ENCODE measurements at regions not wholly inside any gene's neighbourhood (a gene's known extent, or its start where the extent isn't known, plus 50 kb on each side); places are given as distances from the start of the nearest gene placed in this dataset.

DNA sequence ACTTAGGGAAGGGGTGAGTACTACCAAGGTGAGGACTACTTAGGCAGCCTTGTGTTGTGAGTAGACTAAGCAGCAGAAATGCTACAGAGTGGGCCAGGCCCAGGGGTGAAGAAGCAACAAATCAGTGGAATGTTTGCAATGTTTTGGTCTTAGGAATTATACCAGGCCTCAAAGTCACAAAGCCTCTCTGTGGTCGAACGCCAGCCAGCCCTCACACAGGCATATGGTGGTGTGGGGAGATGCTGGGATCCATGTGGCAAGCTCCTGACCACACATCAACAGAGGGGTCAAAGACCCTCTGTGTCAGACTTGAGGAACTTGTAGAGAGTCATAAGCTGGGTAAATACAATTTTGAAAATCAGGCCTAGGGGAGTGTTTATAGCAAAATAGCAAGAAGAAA is 153.8 kb upstream of the KLF3 start:
- TF ChIP-seq CTCF (IDR thresholded peaks at IDR 0.05; ENCODE audit: low read depth, low read length) = no peak
- no peak overlapping the region for H3K4me3 ChIP-seq (ENCODE audit: low read depth, low read length)

DNA sequence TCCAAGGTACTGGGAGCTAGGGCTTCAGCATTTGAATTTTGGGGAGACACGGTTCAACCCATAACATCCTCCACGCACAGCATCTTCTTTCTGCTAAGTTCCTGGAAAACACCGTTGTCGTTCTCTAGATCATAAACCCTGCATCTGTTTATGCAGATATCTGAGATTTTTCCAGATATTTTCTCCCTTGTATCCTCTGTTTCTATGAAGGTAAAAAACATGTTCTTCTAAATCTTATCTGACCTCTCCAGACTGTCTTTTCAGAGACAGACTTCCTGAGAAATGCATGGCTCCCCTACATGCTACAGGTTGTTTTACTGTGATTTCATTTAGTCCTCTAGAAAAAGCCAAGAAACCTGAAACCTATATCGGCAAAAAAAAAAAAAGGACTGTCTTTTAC is 152.3 kb upstream of the KLF3 start:
- no peak for TF ChIP-seq CTCF (IDR thresholded peaks at IDR 0.05; ENCODE audit: low read depth, low read length)
- H3K4me3 ChIP-seq (ENCODE audit: low read depth, low read length) = no peak overlapping the region

GRCh38 chr4:38512840-38513239 is 151.2 kb upstream of the KLF3 start:
- no peak for TF ChIP-seq CTCF (IDR thresholded peaks at IDR 0.05; ENCODE audit: low read depth, low read length)
- no peak overlapping the region for H3K4me3 ChIP-seq (ENCODE audit: low read depth, low read length)

- no peak for TF ChIP-seq CTCF (IDR thresholded peaks at IDR 0.05; ENCODE audit: low read depth, low read length)
- no peak overlapping the region for H3K4me3 ChIP-seq (ENCODE audit: low read depth, low read length)
Observed at GRCh38 chr4:38514465-38515146, 149.4 kb upstream of the KLF3 start.

DNA sequence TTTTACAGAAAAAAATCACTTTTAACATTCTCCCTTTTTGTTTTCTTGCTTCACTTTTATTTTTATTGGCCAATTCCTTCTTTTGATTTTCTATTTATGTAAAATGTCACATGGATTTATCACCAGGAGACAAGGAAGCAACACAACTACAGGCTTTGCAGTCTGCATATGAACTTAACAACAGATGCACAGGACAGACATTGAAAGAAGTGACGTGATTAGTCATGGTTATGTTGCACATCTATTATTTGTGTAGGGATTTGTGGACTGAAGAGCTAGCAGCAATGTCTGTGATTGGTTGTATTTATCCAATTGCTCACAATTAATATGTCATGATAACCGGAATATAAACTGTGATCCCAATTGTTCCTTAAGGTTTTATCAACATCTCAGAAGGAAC is 147.8 kb upstream of the KLF3 start:
- H3K4me3 ChIP-seq (ENCODE audit: low read depth, low read length) = no peak overlapping the region
- TF ChIP-seq CTCF (IDR thresholded peaks at IDR 0.05; ENCODE audit: low read depth, low read length) = no peak

DNA sequence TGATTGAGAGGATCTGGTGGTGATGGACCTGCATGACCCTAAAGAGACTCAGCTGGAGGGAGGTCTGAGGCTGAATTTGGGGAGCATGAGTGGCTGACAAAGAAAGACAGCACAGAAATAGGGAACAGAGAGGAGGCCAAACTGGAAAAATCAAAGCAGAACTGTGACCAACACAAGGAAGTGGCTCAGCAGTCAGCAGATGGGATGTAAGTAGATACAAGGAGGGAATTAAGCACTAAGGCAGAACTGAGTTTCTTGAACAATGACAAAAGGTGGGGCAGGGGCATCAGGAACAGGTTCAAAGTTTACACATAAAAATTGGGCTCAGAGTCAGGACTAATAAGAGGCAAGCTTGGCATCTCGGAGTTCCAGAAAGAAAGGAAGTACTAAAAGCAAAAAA is 144.3 kb upstream of the KLF3 start:
- no peak overlapping the region for H3K4me3 ChIP-seq (ENCODE audit: low read depth, low read length)
- no peak for TF ChIP-seq CTCF (IDR thresholded peaks at IDR 0.05; ENCODE audit: low read depth, low read length)

GRCh38 chr4:38523054-38523453 is 140.9 kb upstream of the KLF3 start:
- no peak for TF ChIP-seq CTCF (IDR thresholded peaks at IDR 0.05; ENCODE audit: low read depth, low read length)
- H3K4me3 ChIP-seq (ENCODE audit: low read depth, low read length) = no peak overlapping the region

Measured in WI38 (cell line).